ENCODE measurements at regions not wholly inside any gene's neighbourhood (a gene's known extent, or its start where the extent isn't known, plus 50 kb on each side); places are given as distances from the start of the nearest gene placed in this dataset.
"Not testable (repeated sequence)": the region's sequence is repeated elsewhere in the genome, so short reads cannot be mapped to it uniquely, and the experiment has no call there.

GRCh38 chr11:98390391-98390790, 630.4 kb upstream of the CNTN5 start (continued):
- TF ChIP-seq REST (IDR thresholded peaks at IDR 0.05): no peak
- TF ChIP-seq RAD21 (IDR thresholded peaks at IDR 0.05): no peak
- no peak for TF ChIP-seq NR2F2 (IDR thresholded peaks at IDR 0.05)
- TF ChIP-seq SP1 (IDR thresholded peaks at IDR 0.05): no peak
- TF ChIP-seq FOXA1 (IDR thresholded peaks at IDR 0.05): no peak
- no peak for TF ChIP-seq JUND (IDR thresholded peaks at IDR 0.05)
- TF ChIP-seq HNF4G (IDR thresholded peaks at IDR 0.05): no peak
- no peak for TF ChIP-seq TAF1 (conservative IDR thresholded peaks at IDR 0.05)
- TF ChIP-seq MAX (IDR thresholded peaks at IDR 0.05): no peak
- no peak for TF ChIP-seq GABPA (IDR thresholded peaks at IDR 0.05 in 1 of 2, conservative IDR thresholded peaks at IDR 0.05 in 1 of 2)

- not testable (repeated sequence) for H3K27ac ChIP-seq (ENCODE audit: low read depth in 1 of 2, low read length in 2 of 2); H3K4me1 ChIP-seq (ENCODE audit: control insufficient read depth in 4 of 4, insufficient read depth in 4 of 4, low read length in 3 of 4); H3K9me3 ChIP-seq (ENCODE audit: control insufficient read depth in 4 of 4, low read length in 3 of 4); DNase-seq (ENCODE audit: low spot score); H3K27me3 ChIP-seq (ENCODE audit: control insufficient read depth in 4 of 4, insufficient read depth in 4 of 4, low read length in 3 of 4); H3K36me3 ChIP-seq (ENCODE audit: control insufficient read depth in 4 of 4, insufficient read depth in 3 of 4, low read depth in 1 of 4, low read length in 3 of 4); H3K9ac ChIP-seq (ENCODE audit: low read depth in 1 of 2, low read length in 2 of 2); H3K4me3 ChIP-seq (ENCODE audit: low read depth in 1 of 3, low read length in 3 of 3)
- WGBS: 68% methylated on average over 4 of the region's 4 CpGs
These were observed 626.2 kb upstream of the CNTN5 start for GRCh38 chr11:98394500-98394899.

- TF ChIP-seq JUND (IDR thresholded peaks at IDR 0.05) (no peak), FOXA1 (IDR thresholded peaks at IDR 0.05) (no peak), YY1 (IDR thresholded peaks at IDR 0.05) (no peak), RAD21 (IDR thresholded peaks at IDR 0.05) (no peak), HNF4G (IDR thresholded peaks at IDR 0.05) (no peak), ATF3 (IDR thresholded peaks at IDR 0.05) (no peak), GABPA (IDR thresholded peaks at IDR 0.05 in 1 of 2, conservative IDR thresholded peaks at IDR 0.05 in 1 of 2) (no peak), CTCF (IDR thresholded peaks at IDR 0.05; ENCODE audit: low read depth, low read length, missing input control) (no peak), TAF1 (conservative IDR thresholded peaks at IDR 0.05) (no peak), EGR1 (IDR thresholded peaks at IDR 0.05; ENCODE audit: low read depth in 2 of 2) (no peak), ZBTB33 (IDR thresholded peaks at IDR 0.05) (no peak), NR2F2 (IDR thresholded peaks at IDR 0.05) (no peak), HNF4A (conservative IDR thresholded peaks at IDR 0.05) (no peak), SP1 (IDR thresholded peaks at IDR 0.05) (no peak), REST (IDR thresholded peaks at IDR 0.05) (no peak), RXRA (IDR thresholded peaks at IDR 0.05) (no peak), FOXA2 (IDR thresholded peaks at IDR 0.05) (no peak), MAX (IDR thresholded peaks at IDR 0.05) (no peak)
- Histone ChIP-seq H3K4me1 (ENCODE audit: control insufficient read depth in 4 of 4, insufficient read depth in 4 of 4, low read length in 3 of 4) (no peaks in the 10 kb centered on the region), H3K9me3 (ENCODE audit: control insufficient read depth in 4 of 4, low read length in 3 of 4) (peaks cover 0 to 1% (median 0%) of the 10 kb centered on the region in 4 donors), H3K27me3 (ENCODE audit: control insufficient read depth in 4 of 4, insufficient read depth in 4 of 4, low read length in 3 of 4) (no peaks in the 10 kb centered on the region), H3K4me3 (ENCODE audit: low read depth in 1 of 3, low read length in 3 of 3) (no peak overlapping the region), H3K27ac (ENCODE audit: low read depth in 1 of 2, low read length in 2 of 2) (no peak overlapping the region), H3K36me3 (ENCODE audit: control insufficient read depth in 4 of 4, insufficient read depth in 3 of 4, low read depth in 1 of 4, low read length in 3 of 4) (no peaks in the 10 kb centered on the region), H3K9ac (ENCODE audit: low read depth in 1 of 2, low read length in 2 of 2) (no peak overlapping the region)
- DNase-seq (ENCODE audit: low spot score): no peak
These were observed 622.2 kb upstream of the CNTN5 start for GRCh38 chr11:98398508-98398907.
